Prostate gland (tissue), 2 donors: ENCODE measurements at regions not wholly inside any gene's neighbourhood (a gene's known extent, or its start where the extent isn't known, plus 50 kb on each side); places are given as distances from the start of the nearest gene placed in this dataset.

Experiments used
- DNase-seq: peaks from one replicate; pipeline ENCODE4 v3.0.0-alpha.2; 2019; ENCODE audit warnings: low spot score
- H3K27ac ChIP-seq, 2 donors: fragments of 200-600 bp; sonication (generic); 2 replicates each; pipeline ENCODE4 v1.5.1; 2017 to 2019
- H3K27me3 ChIP-seq: fragments of 200-600 bp; sonication (generic); replicated peaks from 2 replicates; pipeline ENCODE4 v1.5.1; 2019; ENCODE audit not compliant: insufficient read depth
- H3K36me3 ChIP-seq, 2 donors: fragments of 200-600 bp; sonication (generic); 1 replicate in 1 of 2; 2 replicates in 1 of 2; pipeline versions ENCODE4 v1.5.1 to v1.8.1; 2017 to 2019
- H3K4me1 ChIP-seq: fragments of 200-600 bp; sonication (generic); replicated peaks from 2 replicates; pipeline ENCODE4 v1.5.1; 2019
- H3K4me3 ChIP-seq, 2 donors: fragments of 200-600 bp; sonication (generic); 2 replicates each; pipeline ENCODE4 v1.5.1; 2017 to 2019
- H3K9me3 ChIP-seq: fragments of 200-600 bp; sonication (generic); 2 replicates; pipeline ENCODE4 v1.5.1; 2017
- POLR2A ChIP-seq: fragments of 450-650 bp; IDR thresholded peaks from one replicate; pipeline ENCODE4 v1.6.1; 2016; ENCODE audit warnings: antibody characterized with exemption, mild to moderate bottlenecking
- POLR2AphosphoS5 ChIP-seq: sonication (generic); formaldehyde crosslinking; IDR thresholded peaks from one replicate; pipeline ENCODE4 v1.6.1; 2017; ENCODE audit warnings: antibody characterized with exemption
- WGBS: methylation state at CpG from one replicate; pipeline ENCODE4 v1.1.5; 2018; 5-methylcytosine and 5-hydroxymethylcytosine counted together
- intact Hi-C: fragments of 100-400 bp; cut with DNase I; formaldehyde crosslinking; loops from one replicate; pipeline ENCODE4 v1.14.2; 2022
- TF ChIP-seq, protein P1 (sequence below), 4 experiments: fragments of 200-600 bp in 2 of 4; fragments of 450-650 bp in 2 of 4; sonication (generic) in 2 of 4; IDR thresholded peaks; 1 replicate in 3 of 4; 2 replicates in 1 of 4; pipeline ENCODE4 v1.5.1; 2016 to 2019; ENCODE audit warnings: antibody characterized with exemption in 4 of 4, mild to moderate bottlenecking in 2 of 4, moderate library complexity in 2 of 4

DNA sequence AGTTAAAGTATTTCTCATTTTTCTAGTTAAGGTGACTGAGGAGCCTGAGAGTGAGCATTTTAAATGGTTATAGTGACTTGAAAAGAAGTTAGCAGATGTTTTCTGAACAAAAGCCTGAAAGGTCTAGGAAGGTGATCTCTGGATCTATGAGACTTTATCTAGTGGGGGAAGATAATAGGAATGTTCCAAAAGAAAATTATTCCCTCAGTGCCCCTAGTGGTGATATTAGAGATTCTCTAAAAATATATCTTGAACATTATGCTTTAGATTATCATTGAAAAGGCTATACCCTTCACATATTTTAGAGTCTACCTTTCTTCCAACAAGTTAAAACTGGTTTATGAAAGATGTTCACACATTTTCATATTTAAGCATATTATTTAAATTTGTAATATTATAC is 69.0 kb upstream of the SPANXN1 start:
- no peaks in the 10 kb centered on the region for H3K36me3 ChIP-seq
- H3K9me3 ChIP-seq, result no peaks in the 10 kb centered on the region
- TF ChIP-seq, protein P1, sequence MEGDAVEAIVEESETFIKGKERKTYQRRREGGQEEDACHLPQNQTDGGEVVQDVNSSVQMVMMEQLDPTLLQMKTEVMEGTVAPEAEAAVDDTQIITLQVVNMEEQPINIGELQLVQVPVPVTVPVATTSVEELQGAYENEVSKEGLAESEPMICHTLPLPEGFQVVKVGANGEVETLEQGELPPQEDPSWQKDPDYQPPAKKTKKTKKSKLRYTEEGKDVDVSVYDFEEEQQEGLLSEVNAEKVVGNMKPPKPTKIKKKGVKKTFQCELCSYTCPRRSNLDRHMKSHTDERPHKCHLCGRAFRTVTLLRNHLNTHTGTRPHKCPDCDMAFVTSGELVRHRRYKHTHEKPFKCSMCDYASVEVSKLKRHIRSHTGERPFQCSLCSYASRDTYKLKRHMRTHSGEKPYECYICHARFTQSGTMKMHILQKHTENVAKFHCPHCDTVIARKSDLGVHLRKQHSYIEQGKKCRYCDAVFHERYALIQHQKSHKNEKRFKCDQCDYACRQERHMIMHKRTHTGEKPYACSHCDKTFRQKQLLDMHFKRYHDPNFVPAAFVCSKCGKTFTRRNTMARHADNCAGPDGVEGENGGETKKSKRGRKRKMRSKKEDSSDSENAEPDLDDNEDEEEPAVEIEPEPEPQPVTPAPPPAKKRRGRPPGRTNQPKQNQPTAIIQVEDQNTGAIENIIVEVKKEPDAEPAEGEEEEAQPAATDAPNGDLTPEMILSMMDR (IDR thresholded peaks at IDR 0.05), result no peak
- TF ChIP-seq POLR2AphosphoS5 (no peak), POLR2A (no peak)
- DNase-seq, result no peak
- intact Hi-C loops, result no loop called here
- H3K4me3 ChIP-seq, result no peak overlapping the region
- H3K4me1 ChIP-seq, result no peaks in the 10 kb centered on the region
- H3K27me3 ChIP-seq, result no peaks in the 10 kb centered on the region
- H3K27ac ChIP-seq, result no peak overlapping the region

DNA sequence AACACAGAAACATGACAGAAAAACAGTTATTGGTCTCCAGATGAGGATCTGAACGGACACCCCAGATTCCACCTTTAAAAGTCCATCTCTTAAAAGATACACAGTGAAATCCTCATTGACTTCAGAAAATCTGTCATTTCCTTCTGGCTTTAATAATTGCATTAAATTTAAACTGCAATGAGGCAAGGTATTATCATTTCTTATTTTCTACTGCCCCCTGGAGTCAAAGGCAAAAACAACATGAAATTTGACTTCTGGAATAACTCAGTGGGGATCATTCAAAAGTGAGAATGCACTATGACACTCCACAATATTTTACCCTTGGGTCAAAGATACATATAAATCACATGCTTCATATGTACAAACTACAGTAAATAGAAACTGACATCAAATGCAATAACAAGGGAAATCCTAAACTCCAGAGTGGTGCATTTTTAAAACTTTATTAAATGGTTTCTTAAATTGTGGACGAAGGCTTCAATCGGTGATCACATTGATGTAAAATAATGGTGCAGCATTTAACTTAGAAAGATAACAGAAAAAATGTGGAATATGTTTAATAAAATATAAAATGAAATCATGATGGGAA is 56.4 kb upstream of the SPANXN1 start:
- 61% methylated on average over 3 of the region's 3 CpGs for WGBS
- H3K27ac ChIP-seq, result no peak overlapping the region
- intact Hi-C loops, result loop anchor here (10.0 kb wide), 1 partner anchor 1526 kb away; no protein-coding TSS in a partner anchor
- H3K27me3 ChIP-seq, result no peaks in the 10 kb centered on the region
- H3K9me3 ChIP-seq, result no peaks in the 10 kb centered on the region
- no peaks in the 10 kb centered on the region for H3K4me1 ChIP-seq
- DNase-seq, result no peak
- TF ChIP-seq, protein P1 (IDR thresholded peaks at IDR 0.05), result peak in 1 of 4 experiments; percentile 17
- no peak for TF ChIP-seq POLR2A
- no peak overlapping the region for H3K4me3 ChIP-seq
- H3K36me3 ChIP-seq, result no peaks in the 10 kb centered on the region
